Neural cell (in vitro differentiated cells): ENCODE measurements at regions not wholly inside any gene's neighbourhood (a gene's known extent, or its start where the extent isn't known, plus 50 kb on each side); places are given as distances from the start of the nearest gene placed in this dataset.

ENCODE experiments used
- H2AFZ ChIP-seq: fragments of 200-600, 300-800 bp; sonication (generic), shearing (Covaris generic); 2 replicates; pipeline ENCODE4 v1.6.0; 2014; ENCODE audit warnings: low read depth, mild to moderate bottlenecking, antibody characterized with exemption, low read length, moderate library complexity
- H3F3A ChIP-seq: fragments of 200-600 bp; shearing (Covaris generic); 2 replicates; pipeline ENCODE4 v1.6.1; 2016; ENCODE audit warnings: mild to moderate bottlenecking, moderate library complexity, mixed read lengths, antibody characterized with exemption, low read length; ENCODE audit not compliant: insufficient read depth, poor library complexity, severe bottlenecking
- H3K27ac ChIP-seq: fragments of 200-600, 300-800 bp; sonication (generic), shearing (Covaris generic); 2 replicates; pipeline ENCODE4 v1.5.1; 2014; ENCODE audit warnings: mild to moderate bottlenecking, low read length, moderate library complexity
- H3K27me3 ChIP-seq: fragments of 300-800, 200-600 bp; sonication (generic), shearing (Covaris generic); 2 replicates; pipeline ENCODE4 v1.6.0; 2014; ENCODE audit warnings: mild to moderate bottlenecking, low read depth, low read length, moderate library complexity; ENCODE audit not compliant: insufficient read depth
- H3K36me3 ChIP-seq: fragments of 300-800, 200-600 bp; sonication (generic), shearing (Covaris generic); 2 replicates; pipeline ENCODE4 v1.5.1; 2014; ENCODE audit warnings: mild to moderate bottlenecking, antibody characterized with exemption, low read length, moderate library complexity; ENCODE audit not compliant: insufficient read depth
- H3K4me2 ChIP-seq: fragments of 300-800, 200-600 bp; sonication (generic), shearing (Covaris generic); 2 replicates; pipeline ENCODE4 v1.6.0; 2014; ENCODE audit warnings: mild to moderate bottlenecking, low read length
- H3K4me3 ChIP-seq: fragments of 300-800, 200-600 bp; sonication (generic), shearing (Covaris generic); 2 replicates; pipeline ENCODE4 v1.5.1; 2014; ENCODE audit warnings: mild to moderate bottlenecking, low read length, moderate library complexity
- H3K79me2 ChIP-seq: fragments of 200-600 bp; shearing (Covaris generic); replicated peaks from 2 replicates; pipeline ENCODE4 v1.6.0; 2014; ENCODE audit warnings: mild to moderate bottlenecking, low read length, moderate library complexity; ENCODE audit not compliant: insufficient read depth
- H3K9ac ChIP-seq: fragments of 300-800, 200-600 bp; sonication (generic), shearing (Covaris generic); 2 replicates; pipeline ENCODE4 v1.6.1; 2016; ENCODE audit warnings: mild to moderate bottlenecking, low read length, mixed read lengths
- H3K9me2 ChIP-seq: fragments of 200-600 bp; shearing (Covaris generic); 2 replicates; pipeline ENCODE4 v1.6.1; 2016; ENCODE audit warnings: mild to moderate bottlenecking, low read length, mixed read lengths; ENCODE audit not compliant: insufficient read depth
- H3K9me3 ChIP-seq: fragments of 200-600, 300-800 bp; sonication (generic), shearing (Covaris generic); 2 replicates; pipeline ENCODE4 v1.6.1; 2016; ENCODE audit warnings: mild to moderate bottlenecking, mixed run types, low read length, moderate library complexity, mixed read lengths
- H4K20me1 ChIP-seq: fragments of 200-600 bp; shearing (Covaris generic); 2 replicates; pipeline ENCODE4 v1.6.1; 2016; ENCODE audit warnings: mild to moderate bottlenecking, mixed run types; ENCODE audit not compliant: insufficient read depth
- EP300 ChIP-seq: fragments of 450-650 bp; conservative IDR thresholded peaks from 2 replicates; pipeline ENCODE4 v1.6.1; 2014; ENCODE audit warnings: antibody characterized with exemption, mild to moderate bottlenecking, moderate library complexity; ENCODE audit not compliant: poor library complexity, severe bottlenecking
- EZH2 ChIP-seq: fragments of 200-600, 300-800 bp; shearing (Covaris generic), sonication (generic); IDR thresholded peaks from 2 replicates; pipeline ENCODE4 v1.6.1; 2014; ENCODE audit warnings: antibody characterized with exemption, low read length, borderline replicate concordance, mild to moderate bottlenecking; ENCODE audit not compliant: insufficient read depth, poor library complexity, severe bottlenecking
- MXI1 ChIP-seq: fragments of 450-650 bp; conservative IDR thresholded peaks from 2 replicates; pipeline ENCODE4 v1.6.1; 2014; ENCODE audit warnings: antibody characterized with exemption, mild to moderate bottlenecking; ENCODE audit not compliant: poor library complexity, severe bottlenecking
- POLR2AphosphoS5 ChIP-seq: IDR thresholded peaks from 2 replicates; pipeline ENCODE4 v1.6.1; 2012
- RAD21 ChIP-seq: fragments of 450-650 bp; conservative IDR thresholded peaks from 2 replicates; pipeline ENCODE4 v1.6.1; 2014; ENCODE audit warnings: antibody characterized with exemption, mild to moderate bottlenecking, moderate library complexity
- SMC3 ChIP-seq: fragments of 450-650 bp; conservative IDR thresholded peaks from 2 replicates; pipeline ENCODE4 v1.6.1; 2014; ENCODE audit warnings: antibody characterized with exemption, mild to moderate bottlenecking, moderate library complexity; ENCODE audit not compliant: poor library complexity
- TAF1 ChIP-seq: IDR thresholded peaks from 2 replicates; pipeline ENCODE4 v1.6.1; 2012; ENCODE audit warnings: low read depth
- TF ChIP-seq, protein P1 (sequence below): fragments of 450-650 bp; IDR thresholded peaks from 2 replicates; pipeline ENCODE4 v1.5.1; 2014; ENCODE audit warnings: antibody characterized with exemption, mild to moderate bottlenecking, moderate library complexity; ENCODE audit not compliant: poor library complexity, severe bottlenecking
- TF ChIP-seq, protein P2 (sequence below): IDR thresholded peaks from 2 replicates; pipeline ENCODE4 v1.6.1; 2012; ENCODE audit warnings: borderline replicate concordance

DNA sequence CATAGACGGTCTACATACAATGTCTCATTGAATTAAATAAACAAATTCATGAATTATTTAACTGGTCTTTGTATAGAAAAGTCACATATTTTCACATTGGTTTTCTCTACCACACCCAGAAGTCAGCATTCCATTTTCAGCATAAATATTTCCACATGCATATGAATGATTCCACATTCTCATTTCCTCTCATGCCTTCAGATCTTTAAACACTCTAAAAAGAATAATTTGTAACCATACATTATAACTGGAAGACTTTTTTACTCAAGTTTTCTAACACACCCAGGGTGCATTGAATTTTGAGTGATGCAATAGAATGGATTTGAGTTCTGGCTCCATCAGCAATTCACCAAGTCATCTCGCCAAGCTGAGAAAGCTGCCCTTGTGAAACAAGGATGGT lies 501.8 kb upstream of the TENM4 start:
- H3K9me2 ChIP-seq = no peaks in the 10 kb centered on the region
- no peaks in the 10 kb centered on the region for H3K27me3 ChIP-seq
- no peaks in the 10 kb centered on the region for H3K9me3 ChIP-seq
- H3K79me2 ChIP-seq = no peaks in the 10 kb centered on the region
- no peak overlapping the region for H3K4me3 ChIP-seq
- H3K36me3 ChIP-seq = no peaks in the 10 kb centered on the region
- no peaks in the 10 kb centered on the region for H3F3A ChIP-seq
- H4K20me1 ChIP-seq = no peaks in the 10 kb centered on the region
- no peak overlapping the region for H3K4me2 ChIP-seq
- TF ChIP-seq TAF1 (no peak), MXI1 (no peak), EP300 (no peak), RAD21 (no peak), EZH2 (no peak), SMC3 (no peak), POLR2AphosphoS5 (no peak)
- TF ChIP-seq, protein P1, sequence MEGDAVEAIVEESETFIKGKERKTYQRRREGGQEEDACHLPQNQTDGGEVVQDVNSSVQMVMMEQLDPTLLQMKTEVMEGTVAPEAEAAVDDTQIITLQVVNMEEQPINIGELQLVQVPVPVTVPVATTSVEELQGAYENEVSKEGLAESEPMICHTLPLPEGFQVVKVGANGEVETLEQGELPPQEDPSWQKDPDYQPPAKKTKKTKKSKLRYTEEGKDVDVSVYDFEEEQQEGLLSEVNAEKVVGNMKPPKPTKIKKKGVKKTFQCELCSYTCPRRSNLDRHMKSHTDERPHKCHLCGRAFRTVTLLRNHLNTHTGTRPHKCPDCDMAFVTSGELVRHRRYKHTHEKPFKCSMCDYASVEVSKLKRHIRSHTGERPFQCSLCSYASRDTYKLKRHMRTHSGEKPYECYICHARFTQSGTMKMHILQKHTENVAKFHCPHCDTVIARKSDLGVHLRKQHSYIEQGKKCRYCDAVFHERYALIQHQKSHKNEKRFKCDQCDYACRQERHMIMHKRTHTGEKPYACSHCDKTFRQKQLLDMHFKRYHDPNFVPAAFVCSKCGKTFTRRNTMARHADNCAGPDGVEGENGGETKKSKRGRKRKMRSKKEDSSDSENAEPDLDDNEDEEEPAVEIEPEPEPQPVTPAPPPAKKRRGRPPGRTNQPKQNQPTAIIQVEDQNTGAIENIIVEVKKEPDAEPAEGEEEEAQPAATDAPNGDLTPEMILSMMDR = no peak
- TF ChIP-seq, protein P2, sequence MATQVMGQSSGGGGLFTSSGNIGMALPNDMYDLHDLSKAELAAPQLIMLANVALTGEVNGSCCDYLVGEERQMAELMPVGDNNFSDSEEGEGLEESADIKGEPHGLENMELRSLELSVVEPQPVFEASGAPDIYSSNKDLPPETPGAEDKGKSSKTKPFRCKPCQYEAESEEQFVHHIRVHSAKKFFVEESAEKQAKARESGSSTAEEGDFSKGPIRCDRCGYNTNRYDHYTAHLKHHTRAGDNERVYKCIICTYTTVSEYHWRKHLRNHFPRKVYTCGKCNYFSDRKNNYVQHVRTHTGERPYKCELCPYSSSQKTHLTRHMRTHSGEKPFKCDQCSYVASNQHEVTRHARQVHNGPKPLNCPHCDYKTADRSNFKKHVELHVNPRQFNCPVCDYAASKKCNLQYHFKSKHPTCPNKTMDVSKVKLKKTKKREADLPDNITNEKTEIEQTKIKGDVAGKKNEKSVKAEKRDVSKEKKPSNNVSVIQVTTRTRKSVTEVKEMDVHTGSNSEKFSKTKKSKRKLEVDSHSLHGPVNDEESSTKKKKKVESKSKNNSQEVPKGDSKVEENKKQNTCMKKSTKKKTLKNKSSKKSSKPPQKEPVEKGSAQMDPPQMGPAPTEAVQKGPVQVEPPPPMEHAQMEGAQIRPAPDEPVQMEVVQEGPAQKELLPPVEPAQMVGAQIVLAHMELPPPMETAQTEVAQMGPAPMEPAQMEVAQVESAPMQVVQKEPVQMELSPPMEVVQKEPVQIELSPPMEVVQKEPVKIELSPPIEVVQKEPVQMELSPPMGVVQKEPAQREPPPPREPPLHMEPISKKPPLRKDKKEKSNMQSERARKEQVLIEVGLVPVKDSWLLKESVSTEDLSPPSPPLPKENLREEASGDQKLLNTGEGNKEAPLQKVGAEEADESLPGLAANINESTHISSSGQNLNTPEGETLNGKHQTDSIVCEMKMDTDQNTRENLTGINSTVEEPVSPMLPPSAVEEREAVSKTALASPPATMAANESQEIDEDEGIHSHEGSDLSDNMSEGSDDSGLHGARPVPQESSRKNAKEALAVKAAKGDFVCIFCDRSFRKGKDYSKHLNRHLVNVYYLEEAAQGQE = no peak
- H3K27ac ChIP-seq = no peak overlapping the region
- H3K9ac ChIP-seq = no peak overlapping the region
- H2AFZ ChIP-seq = no peak overlapping the region

DNA sequence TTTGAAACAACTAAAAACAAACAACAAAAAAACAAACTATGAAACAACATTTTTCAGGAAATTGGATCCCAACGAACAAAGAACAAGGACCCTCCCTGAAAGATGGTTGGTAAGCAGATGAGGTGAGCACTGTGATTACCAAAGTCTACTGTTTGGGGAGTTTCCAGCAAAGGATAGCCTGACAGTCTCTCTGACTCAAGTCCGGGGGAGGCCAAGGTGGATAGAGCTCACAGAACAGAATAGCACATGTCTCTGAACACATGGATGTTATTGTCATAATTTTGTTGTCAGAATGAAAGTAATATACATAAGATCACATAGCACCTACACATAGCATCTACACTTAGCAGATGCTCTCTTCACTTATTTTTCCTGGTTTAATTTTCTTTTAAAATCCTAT lies 501.3 kb upstream of the TENM4 start:
- no peak overlapping the region for H3K9ac ChIP-seq
- no peaks in the 10 kb centered on the region for H3K9me3 ChIP-seq
- no peak overlapping the region for H2AFZ ChIP-seq
- H3K4me2 ChIP-seq = no peak overlapping the region
- H3K36me3 ChIP-seq = no peaks in the 10 kb centered on the region
- no peaks in the 10 kb centered on the region for H3K27me3 ChIP-seq
- no peak overlapping the region for H3K4me3 ChIP-seq
- no peaks in the 10 kb centered on the region for H3K79me2 ChIP-seq
- H3F3A ChIP-seq = no peaks in the 10 kb centered on the region
- no peaks in the 10 kb centered on the region for H3K9me2 ChIP-seq
- no peak for TF ChIP-seq EP300
- TF ChIP-seq, protein P1 = no peak
- H3K27ac ChIP-seq = no peak overlapping the region
- H4K20me1 ChIP-seq = no peaks in the 10 kb centered on the region
